PC-9 (cell line): ENCODE measurements at regions not wholly inside any gene's neighbourhood (a gene's known extent, or its start where the extent isn't known, plus 50 kb on each side); places are given as distances from the start of the nearest gene placed in this dataset.

Source experiments
- EZH2 ChIP-seq: fragments of 200-600 bp; sonication (generic); IDR thresholded peaks from 2 replicates; pipeline ENCODE4 v1.8.0; 2017; ENCODE audit warnings: antibody characterized with exemption, low read depth
- TF ChIP-seq, protein P1 (sequence below): fragments of 200-600 bp; sonication (generic); conservative IDR thresholded peaks from 2 replicates; pipeline ENCODE4 v1.6.1; 2017; ENCODE audit warnings: mixed run types, antibody characterized with exemption, mild to moderate bottlenecking, moderate library complexity

DNA sequence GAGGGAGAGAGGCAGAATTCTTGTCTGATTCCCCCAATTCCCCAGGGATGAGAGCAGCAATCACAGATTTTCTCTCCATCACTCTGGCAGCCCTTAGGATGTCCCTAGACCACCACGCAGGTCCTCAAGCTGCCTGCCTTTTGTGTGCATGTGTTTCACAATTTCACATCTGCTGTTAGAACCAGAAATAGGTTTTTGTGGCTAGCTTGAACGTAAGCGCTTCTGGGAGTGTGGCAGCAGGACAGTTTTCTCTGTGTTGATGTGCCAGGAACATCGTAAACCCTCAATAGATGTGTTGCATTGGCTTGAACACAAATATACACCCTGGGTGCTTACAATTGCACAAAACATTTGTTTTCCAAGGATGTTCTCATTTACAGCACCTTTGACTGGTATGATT is 78.8 kb upstream of the TMTC4 start:
- TF ChIP-seq, protein P1, sequence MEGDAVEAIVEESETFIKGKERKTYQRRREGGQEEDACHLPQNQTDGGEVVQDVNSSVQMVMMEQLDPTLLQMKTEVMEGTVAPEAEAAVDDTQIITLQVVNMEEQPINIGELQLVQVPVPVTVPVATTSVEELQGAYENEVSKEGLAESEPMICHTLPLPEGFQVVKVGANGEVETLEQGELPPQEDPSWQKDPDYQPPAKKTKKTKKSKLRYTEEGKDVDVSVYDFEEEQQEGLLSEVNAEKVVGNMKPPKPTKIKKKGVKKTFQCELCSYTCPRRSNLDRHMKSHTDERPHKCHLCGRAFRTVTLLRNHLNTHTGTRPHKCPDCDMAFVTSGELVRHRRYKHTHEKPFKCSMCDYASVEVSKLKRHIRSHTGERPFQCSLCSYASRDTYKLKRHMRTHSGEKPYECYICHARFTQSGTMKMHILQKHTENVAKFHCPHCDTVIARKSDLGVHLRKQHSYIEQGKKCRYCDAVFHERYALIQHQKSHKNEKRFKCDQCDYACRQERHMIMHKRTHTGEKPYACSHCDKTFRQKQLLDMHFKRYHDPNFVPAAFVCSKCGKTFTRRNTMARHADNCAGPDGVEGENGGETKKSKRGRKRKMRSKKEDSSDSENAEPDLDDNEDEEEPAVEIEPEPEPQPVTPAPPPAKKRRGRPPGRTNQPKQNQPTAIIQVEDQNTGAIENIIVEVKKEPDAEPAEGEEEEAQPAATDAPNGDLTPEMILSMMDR: no peak
- no peak for TF ChIP-seq EZH2
